ES-I3 (cell line): ENCODE measurements at regions not wholly inside any gene's neighbourhood (a gene's known extent, or its start where the extent isn't known, plus 50 kb on each side); places are given as distances from the start of the nearest gene placed in this dataset.
"Not testable (repeated sequence)": the region's sequence is repeated elsewhere in the genome, so short reads cannot be mapped to it uniquely, and the experiment has no call there.

Source experiments
- H3K36me3 ChIP-seq: 2 replicates; pipeline ENCODE4 v1.6.1; 2013; ENCODE audit warnings: mild to moderate bottlenecking, low read length, control low read depth, moderate library complexity; ENCODE audit not compliant: insufficient read depth
- H3K4me1 ChIP-seq: 2 replicates; pipeline ENCODE4 v1.6.1; 2013; ENCODE audit warnings: mild to moderate bottlenecking, control low read depth, low read length; ENCODE audit not compliant: insufficient read depth
- H3K9ac ChIP-seq: 2 replicates; pipeline ENCODE4 v1.6.1; 2013; ENCODE audit warnings: low read depth, mild to moderate bottlenecking, low read length, moderate library complexity
- H3K9me3 ChIP-seq: 2 replicates; pipeline ENCODE4 v1.6.1; 2013; ENCODE audit warnings: mild to moderate bottlenecking, low read length, moderate library complexity; ENCODE audit not compliant: control insufficient read depth, insufficient read depth

- Histone ChIP-seq H3K4me1 (no peaks in the 10 kb centered on the region), H3K9me3 (no peaks in the 10 kb centered on the region), H3K9ac (no peak overlapping the region), H3K36me3 (no peaks in the 10 kb centered on the region)
These were observed 220.0 kb upstream of the EGLN3 start for GRCh38 chr14:34170882-34171281.

- Histone ChIP-seq H3K4me1 (no peaks in the 10 kb centered on the region), H3K9ac (no peak overlapping the region), H3K36me3 (no peaks in the 10 kb centered on the region), H3K9me3 (no peaks in the 10 kb centered on the region)
These were observed 218.7 kb upstream of the EGLN3 start for GRCh38 chr14:34169561-34169960.

GRCh38 chr14:34168656-34169055 is 217.8 kb upstream of the EGLN3 start:
- Histone ChIP-seq H3K9me3 (no peaks in the 10 kb centered on the region), H3K4me1 (no peaks in the 10 kb centered on the region), H3K9ac (no peak overlapping the region), H3K36me3 (no peaks in the 10 kb centered on the region)

- Histone ChIP-seq H3K4me1 (no peaks in the 10 kb centered on the region), H3K9me3 (no peaks in the 10 kb centered on the region), H3K36me3 (no peaks in the 10 kb centered on the region), H3K9ac (no peak overlapping the region)
These were observed 215.0 kb upstream of the EGLN3 start for GRCh38 chr14:34165847-34166350.

- H3K9me3 ChIP-seq = no peaks in the 10 kb centered on the region
These were observed 213.4 kb upstream of the EGLN3 start for GRCh38 chr14:34164162-34164864.

GRCh38 chr14:34161351-34162082 is 210.6 kb upstream of the EGLN3 start:
- no peaks in the 10 kb centered on the region for H3K9me3 ChIP-seq
- H3K36me3 ChIP-seq = no peaks in the 10 kb centered on the region
- H3K4me1 ChIP-seq = no peaks in the 10 kb centered on the region
- H3K9ac ChIP-seq = no peak overlapping the region

More at GRCh38 chr14:34164162-34164864, 213.4 kb upstream of the EGLN3 start:
- no peaks in the 10 kb centered on the region for H3K36me3 ChIP-seq
- no peak overlapping the region for H3K9ac ChIP-seq
- no peaks in the 10 kb centered on the region for H3K4me1 ChIP-seq

GRCh38 chr14:34160619-34161018 is 209.7 kb upstream of the EGLN3 start:
- Histone ChIP-seq H3K9me3 (no peaks in the 10 kb centered on the region), H3K4me1 (no peaks in the 10 kb centered on the region), H3K36me3 (no peaks in the 10 kb centered on the region), H3K9ac (no peak overlapping the region)

- no peaks in the 10 kb centered on the region for H3K4me1 ChIP-seq
- H3K9me3 ChIP-seq = no peaks in the 10 kb centered on the region
- no peaks in the 10 kb centered on the region for H3K36me3 ChIP-seq
- no peak overlapping the region for H3K9ac ChIP-seq
These were observed 206.8 kb upstream of the EGLN3 start for GRCh38 chr14:34157651-34158050.

GRCh38 chr14:34147461-34147860 is 196.6 kb upstream of the EGLN3 start:
- H3K9ac ChIP-seq = no peak overlapping the region
- no peaks in the 10 kb centered on the region for H3K4me1 ChIP-seq
- H3K9me3 ChIP-seq = peaks cover 2% of the 10 kb centered on the region; the same call in 1 of the 2 replicates
- no peaks in the 10 kb centered on the region for H3K36me3 ChIP-seq

- not testable (repeated sequence) for H3K9ac ChIP-seq, H3K4me1 ChIP-seq, H3K9me3 ChIP-seq
These were observed 189.3 kb upstream of the EGLN3 start for GRCh38 chr14:34140127-34140526.

GRCh38 chr14:34139160-34140121 is 188.6 kb upstream of the EGLN3 start:
- not testable (repeated sequence) for H3K9ac ChIP-seq, H3K4me1 ChIP-seq, H3K36me3 ChIP-seq, H3K9me3 ChIP-seq

More at GRCh38 chr14:34140127-34140526, 189.3 kb upstream of the EGLN3 start:
- not testable (repeated sequence) for H3K36me3 ChIP-seq

GRCh38 chr14:34138175-34138574 is 187.3 kb upstream of the EGLN3 start:
- Histone ChIP-seq H3K4me1 (no peaks in the 10 kb centered on the region), H3K36me3 (no peaks in the 10 kb centered on the region), H3K9ac (no peak overlapping the region), H3K9me3 (no peaks in the 10 kb centered on the region; the same call in 1 of the 2 replicates)

- Histone ChIP-seq H3K36me3 (no peaks in the 10 kb centered on the region), H3K9ac (no peak overlapping the region), H3K9me3 (no peaks in the 10 kb centered on the region; the same call in none of the 2 replicates), H3K4me1 (no peaks in the 10 kb centered on the region)
These were observed 186.3 kb upstream of the EGLN3 start for GRCh38 chr14:34137001-34137745.
